GM12878 (cell line): ENCODE measurements at regions not wholly inside any gene's neighbourhood (a gene's known extent, or its start where the extent isn't known, plus 50 kb on each side); places are given as distances from the start of the nearest gene placed in this dataset.

Experiments
- ATAC-seq: fragments of 200-7000 bp; cut with Tn5 transposase; 3 replicates; pipeline ENCODE4 v1.9.1; 2020; ENCODE audit warnings: mild to moderate bottlenecking, moderate library complexity
- BruUV-seq: library from RNA; stranded (reverse); fragments of 400-500 nt; replicated peaks from 2 replicates; lab custom pipeline; 2021; lab: Mats Ljungman, UMichigan
- CTCF ChIA-PET: fragments of 300-600 bp; sonication (Branson Sonifier 250); formaldehyde crosslinking; extraction: SDS; loops from one replicate; lab custom pipeline; 2021; ENCODE audit warnings: inconsistent platforms; lab: Yijun Ruan, JAX
- POLR2A ChIA-PET: fragments of 350-600 bp; formaldehyde crosslinking; extraction: SDS; loops from one replicate; lab custom pipeline; 2021; ENCODE audit warnings: inconsistent platforms; lab: Charles Lee
- RAD21 ChIA-PET: fragments of 300-600 bp; sonication (Branson Sonifier 250); formaldehyde crosslinking; loops from one replicate; lab custom pipeline; 2023; ENCODE audit warnings: antibody characterized with exemption; ENCODE audit not compliant: unreplicated experiment; lab: Charles Lee
- SMC1A ChIA-PET: fragments of 300-600 bp; sonication (Branson Sonifier 250); formaldehyde crosslinking; loops from one replicate; lab custom pipeline; 2023; ENCODE audit not compliant: unreplicated experiment, uncharacterized antibody; lab: Charles Lee
- DNase-seq: peaks from one replicate; pipeline ENCODE4 v3.0.0-alpha.2; 2011; ENCODE audit warnings: low read depth, low spot score
- FAIRE-seq: peaks from 3 replicates; lab custom pipeline; 2011; peaks lifted over from hg19 to GRCh38; lab: Jason Lieb, UNC
- H2AFZ ChIP-seq: 2 replicates; pipeline ENCODE4 v1.6.0; 2011; ENCODE audit warnings: low read depth, low read length, control low read depth; ENCODE audit not compliant: control insufficient read depth
- H3K27ac ChIP-seq: 2 replicates; pipeline ENCODE4 v1.5.1; 2011; ENCODE audit warnings: control low read depth; ENCODE audit not compliant: control insufficient read depth, insufficient read depth
- H3K27me3 ChIP-seq, 2 experiments: replicated peaks in 1 of 2; 2 replicates each; pipeline versions ENCODE4 v1.6.0 to v1.6.1; 2011; ENCODE audit warnings: low read length in 1 of 2; ENCODE audit not compliant: control insufficient read depth in 2 of 2, insufficient read depth in 2 of 2
- H3K36me3 ChIP-seq, 2 experiments: 2 replicates each; pipeline ENCODE4 v1.5.1; 2011; ENCODE audit warnings: low read length in 1 of 2; ENCODE audit not compliant: control insufficient read depth in 2 of 2, insufficient read depth in 2 of 2
- H3K4me1 ChIP-seq: 2 replicates; pipeline ENCODE4 v1.6.1; 2011; ENCODE audit warnings: mild to moderate bottlenecking, low read length, moderate library complexity, mixed read lengths; ENCODE audit not compliant: control insufficient read depth, insufficient read depth
- H3K4me2 ChIP-seq: 2 replicates; pipeline ENCODE4 v1.6.0; 2011; ENCODE audit warnings: control low read depth; ENCODE audit not compliant: control insufficient read depth, insufficient read depth
- H3K4me3 ChIP-seq: fragments of 200-600 bp; sonication (generic); 2 replicates; pipeline ENCODE4 v1.5.1; 2016
- H3K79me2 ChIP-seq: 2 replicates; pipeline ENCODE4 v1.6.0; 2011; ENCODE audit warnings: low read length; ENCODE audit not compliant: control insufficient read depth, insufficient read depth
- H3K9ac ChIP-seq: 2 replicates; pipeline ENCODE4 v1.8.0; 2011; ENCODE audit warnings: low read length, control low read depth, mixed read lengths; ENCODE audit not compliant: control insufficient read depth, insufficient read depth
- H3K9me3 ChIP-seq: replicated peaks from 3 replicates; pipeline ENCODE4 v1.5.1; 2011; ENCODE audit warnings: mild to moderate bottlenecking, low read length; ENCODE audit not compliant: control insufficient read depth, insufficient read depth
- H4K20me1 ChIP-seq: 2 replicates; pipeline ENCODE4 v1.6.0; 2011; ENCODE audit not compliant: control insufficient read depth, insufficient read depth
- EED ChIP-seq: sonication (generic); IDR thresholded peaks from 2 replicates; pipeline ENCODE4 v1.6.1; 2016; ENCODE audit warnings: antibody characterized with exemption, low read depth
- NRF1 ChIP-seq: conservative IDR thresholded peaks from 2 replicates; pipeline ENCODE4 v1.6.1; 2011; ENCODE audit warnings: mild to moderate bottlenecking, low read depth, low read length, improper control_type of control experiment
- POLR2AphosphoS5 ChIP-seq: IDR thresholded peaks from 2 replicates; pipeline ENCODE4 v1.6.1; 2011; ENCODE audit warnings: mild to moderate bottlenecking, low read length, inconsistent platforms
- SIN3A ChIP-seq: IDR thresholded peaks from 2 replicates; pipeline ENCODE4 v1.6.1; 2012; ENCODE audit warnings: low read depth, low read length, improper control_type of control experiment
- ZNF217 ChIP-seq: fragments of 450-650 bp; IDR thresholded peaks from 2 replicates; pipeline ENCODE4 v1.6.1; 2017; ENCODE audit warnings: antibody characterized with exemption, mild to moderate bottlenecking
- WGBS: methylation state at CpG from one replicate; pipeline ENCODE4 v1.1.6; 2016; ENCODE audit warnings: low lambda C conversion rate; ENCODE audit not compliant: insufficient replicate concordance, insufficient coverage; ENCODE audit errors: missing lambda C conversion rate; 5-methylcytosine and 5-hydroxymethylcytosine counted together
- in situ Hi-C: fragments of 300-500 bp; cut with MboI; formaldehyde crosslinking; loops from 9 replicates; pipeline ENCODE4 v1.14.3; 2018; ENCODE audit warnings: mixed read lengths
- intact Hi-C: fragments of 100-400 bp; cut with micrococcal nuclease; formaldehyde crosslinking; loops from one replicate; pipeline ENCODE4 v1.14.2; 2022; ENCODE audit not compliant: unreplicated experiment
- TF ChIP-seq, protein P1 (sequence below): fragments of 450-650 bp; IDR thresholded peaks from 2 replicates; pipeline ENCODE4 v1.6.1; 2018; ENCODE audit warnings: mild to moderate bottlenecking, low read depth, moderate library complexity; ENCODE audit not compliant: partially characterized antibody
- TF ChIP-seq, protein P2 (sequence below): IDR thresholded peaks from 2 replicates; pipeline ENCODE4 v1.6.1; 2012; ENCODE audit warnings: low read depth, low read length, improper control_type of control experiment

DNA sequence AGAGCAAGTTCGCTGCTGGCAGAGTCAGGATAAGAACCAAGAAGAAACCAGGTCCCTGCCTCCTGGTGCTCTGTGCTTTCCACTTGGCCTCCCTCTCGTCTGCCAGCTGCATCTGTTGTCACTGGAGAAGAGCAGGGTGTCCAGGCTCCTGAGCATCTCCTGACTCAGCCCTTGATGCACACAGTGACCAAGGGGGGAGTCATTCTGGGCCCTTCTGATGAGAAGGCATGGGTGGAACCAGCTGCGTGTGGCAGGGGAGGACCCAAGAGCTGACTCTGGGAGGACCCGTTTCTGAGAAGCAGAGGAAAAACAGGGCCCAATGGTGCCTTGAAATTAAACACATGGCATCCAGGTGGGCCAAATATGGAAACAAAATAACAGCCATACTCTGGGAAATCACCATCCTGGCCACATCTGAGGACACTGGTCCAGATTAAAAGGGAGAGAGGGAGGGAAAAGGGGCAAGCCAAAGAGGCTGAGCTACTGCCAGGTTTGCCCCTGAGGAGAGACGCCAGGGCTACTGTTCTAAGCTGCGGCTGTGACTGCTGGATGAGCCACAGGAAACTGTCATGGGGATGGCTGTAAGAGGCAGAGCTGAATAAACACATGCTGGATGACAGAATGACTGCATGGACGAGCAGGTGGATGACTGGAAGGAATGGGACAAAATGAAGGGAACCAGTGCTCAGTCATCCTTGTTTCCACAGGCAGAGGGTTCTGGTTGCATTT is 58.1 kb upstream of the CA12 start:
- POLR2A ChIA-PET, result no interaction called here
- Histone ChIP-seq H3K36me3 (no peaks in the 10 kb centered on the region), H3K27ac (no peak overlapping the region), H3K4me3 (no peak overlapping the region), H2AFZ (no peak overlapping the region), H3K79me2 (no peaks in the 10 kb centered on the region), H4K20me1 (no peaks in the 10 kb centered on the region), H3K4me2 (no peak overlapping the region), H3K27me3 (no peaks in the 10 kb centered on the region), H3K9ac (no peak overlapping the region), H3K4me1 (peaks cover 5% of the 10 kb centered on the region; the same call in 1 of the 2 replicates), H3K9me3 (no peaks in the 10 kb centered on the region)
- no TSS peak for BruUV-seq
- in situ Hi-C loops (no loop called here), intact Hi-C loops (no loop called here)
- SMC1A ChIA-PET, result interaction anchor here (1.3 kb wide), 2 partner anchors 8 to 149 kb away, joined by 4 to 5 read pairs; no protein-coding TSS in a partner anchor
- DNase-seq, result no peak
- 43% methylated on average over 7 of the region's 7 CpGs for WGBS
- no peak for FAIRE-seq
- no peak for ATAC-seq
- RAD21 ChIA-PET, result no interaction called here
- CTCF ChIA-PET, result no interaction called here
- TF ChIP-seq EED, result no peak
- TF ChIP-seq NRF1, result no peak
- TF ChIP-seq SIN3A, result no peak
- TF ChIP-seq, protein P1, sequence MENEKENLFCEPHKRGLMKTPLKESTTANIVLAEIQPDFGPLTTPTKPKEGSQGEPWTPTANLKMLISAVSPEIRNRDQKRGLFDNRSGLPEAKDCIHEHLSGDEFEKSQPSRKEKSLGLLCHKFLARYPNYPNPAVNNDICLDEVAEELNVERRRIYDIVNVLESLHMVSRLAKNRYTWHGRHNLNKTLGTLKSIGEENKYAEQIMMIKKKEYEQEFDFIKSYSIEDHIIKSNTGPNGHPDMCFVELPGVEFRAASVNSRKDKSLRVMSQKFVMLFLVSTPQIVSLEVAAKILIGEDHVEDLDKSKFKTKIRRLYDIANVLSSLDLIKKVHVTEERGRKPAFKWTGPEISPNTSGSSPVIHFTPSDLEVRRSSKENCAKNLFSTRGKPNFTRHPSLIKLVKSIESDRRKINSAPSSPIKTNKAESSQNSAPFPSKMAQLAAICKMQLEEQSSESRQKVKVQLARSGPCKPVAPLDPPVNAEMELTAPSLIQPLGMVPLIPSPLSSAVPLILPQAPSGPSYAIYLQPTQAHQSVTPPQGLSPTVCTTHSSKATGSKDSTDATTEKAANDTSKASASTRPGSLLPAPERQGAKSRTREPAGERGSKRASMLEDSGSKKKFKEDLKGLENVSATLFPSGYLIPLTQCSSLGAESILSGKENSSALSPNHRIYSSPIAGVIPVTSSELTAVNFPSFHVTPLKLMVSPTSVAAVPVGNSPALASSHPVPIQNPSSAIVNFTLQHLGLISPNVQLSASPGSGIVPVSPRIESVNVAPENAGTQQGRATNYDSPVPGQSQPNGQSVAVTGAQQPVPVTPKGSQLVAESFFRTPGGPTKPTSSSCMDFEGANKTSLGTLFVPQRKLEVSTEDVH, result no peak
- TF ChIP-seq ZNF217, result no peak
- TF ChIP-seq, protein P2, sequence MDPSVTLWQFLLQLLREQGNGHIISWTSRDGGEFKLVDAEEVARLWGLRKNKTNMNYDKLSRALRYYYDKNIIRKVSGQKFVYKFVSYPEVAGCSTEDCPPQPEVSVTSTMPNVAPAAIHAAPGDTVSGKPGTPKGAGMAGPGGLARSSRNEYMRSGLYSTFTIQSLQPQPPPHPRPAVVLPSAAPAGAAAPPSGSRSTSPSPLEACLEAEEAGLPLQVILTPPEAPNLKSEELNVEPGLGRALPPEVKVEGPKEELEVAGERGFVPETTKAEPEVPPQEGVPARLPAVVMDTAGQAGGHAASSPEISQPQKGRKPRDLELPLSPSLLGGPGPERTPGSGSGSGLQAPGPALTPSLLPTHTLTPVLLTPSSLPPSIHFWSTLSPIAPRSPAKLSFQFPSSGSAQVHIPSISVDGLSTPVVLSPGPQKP, result no peak
- no peak for TF ChIP-seq POLR2AphosphoS5
